Right ventricle myocardium inferior (tissue), 1 donor: ENCODE measurements at regions not wholly inside any gene's neighbourhood (a gene's known extent, or its start where the extent isn't known, plus 50 kb on each side); places are given as distances from the start of the nearest gene placed in this dataset.
"Not testable (repeated sequence)": the region's sequence is repeated elsewhere in the genome, so short reads cannot be mapped to it uniquely, and the experiment has no call there.

ENCODE experiments used
- ATAC-seq: fragments of 200-7000 bp; cut with Tn5 transposase; one replicate; pipeline ENCODE4 v1.9.1; 2020; ENCODE audit warnings: mild to moderate bottlenecking, moderate library complexity
- DNase-seq: peaks from one replicate; pipeline ENCODE4 v3.0.0; 2021; ENCODE audit errors: missing footprints
- intact Hi-C: fragments of 100-400 bp; cut with DNase I; formaldehyde crosslinking; loops from one replicate; pipeline ENCODE4 v1.11.0; 2022
- donor health status: DM: no; HTN: yes; CAD: no; lungs with severe emphysema.

DNA sequence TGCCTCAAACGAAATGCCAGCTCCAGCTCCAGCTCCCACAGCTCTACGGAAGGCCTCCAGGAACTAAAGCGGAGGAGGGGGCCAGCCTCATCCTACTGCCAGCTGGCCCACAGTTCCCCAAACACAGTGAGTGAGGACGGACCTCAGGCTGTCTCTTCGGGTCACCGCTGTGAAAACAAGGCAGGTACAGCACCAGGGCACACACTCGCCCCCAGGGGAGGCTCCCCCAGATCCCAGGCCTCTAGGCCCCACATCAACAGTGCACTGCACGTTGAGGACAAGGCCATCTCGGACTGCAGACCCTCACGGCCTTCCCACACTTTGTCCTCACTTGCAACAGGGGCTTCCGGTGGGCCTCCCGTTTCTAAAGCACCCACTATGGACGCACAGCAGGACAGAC, 95.0 kb downstream of the GTF2H2C_2 start:
- not testable (repeated sequence) for ATAC-seq, DNase-seq

DNA sequence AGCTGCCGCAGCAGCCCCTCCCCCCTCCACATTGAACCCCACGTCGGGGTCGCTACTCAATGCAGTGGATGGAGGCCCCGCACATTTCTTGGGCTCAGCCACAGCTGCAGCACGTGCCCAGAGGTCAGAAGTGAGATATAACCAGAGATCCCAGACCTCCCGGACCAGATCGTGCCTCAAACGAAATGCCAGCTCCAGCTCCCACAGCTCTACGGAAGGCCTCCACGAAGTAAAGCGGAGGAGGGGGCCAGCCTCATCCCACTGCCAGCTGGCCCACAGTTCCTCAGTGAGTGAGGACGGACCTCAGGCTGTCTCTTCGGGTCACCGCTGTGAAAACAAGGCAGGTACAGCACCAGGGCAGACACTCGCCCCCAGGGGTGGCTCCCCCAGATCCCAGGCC, 95.6 kb downstream of the GTF2H2C_2 start:
- peak; percentile 47 for DNase-seq
- ATAC-seq, intact Hi-C loops: not testable (repeated sequence)

More for the DNA sequence above, 95.0 kb downstream of the GTF2H2C_2 start:
- intact Hi-C loops: not testable (repeated sequence)
